AG09319 (cell line): ENCODE measurements at regions not wholly inside any gene's neighbourhood (a gene's known extent, or its start where the extent isn't known, plus 50 kb on each side); places are given as distances from the start of the nearest gene placed in this dataset.
A peak's percentile ranks its signal among the peaks of the same experiment; 100 is the strongest.

Experiments
- DNase-seq: peaks from one replicate; pipeline ENCODE4 v3.0.0-alpha.2; 2010; ENCODE audit warnings: low read depth; ENCODE audit errors: extremely low read depth
- TF ChIP-seq, protein P1 (sequence below): IDR thresholded peaks from 2 replicates; pipeline ENCODE4 v1.5.1; 2011; ENCODE audit warnings: low read depth, mild to moderate bottlenecking, inconsistent platforms, low read length, moderate library complexity

DNA sequence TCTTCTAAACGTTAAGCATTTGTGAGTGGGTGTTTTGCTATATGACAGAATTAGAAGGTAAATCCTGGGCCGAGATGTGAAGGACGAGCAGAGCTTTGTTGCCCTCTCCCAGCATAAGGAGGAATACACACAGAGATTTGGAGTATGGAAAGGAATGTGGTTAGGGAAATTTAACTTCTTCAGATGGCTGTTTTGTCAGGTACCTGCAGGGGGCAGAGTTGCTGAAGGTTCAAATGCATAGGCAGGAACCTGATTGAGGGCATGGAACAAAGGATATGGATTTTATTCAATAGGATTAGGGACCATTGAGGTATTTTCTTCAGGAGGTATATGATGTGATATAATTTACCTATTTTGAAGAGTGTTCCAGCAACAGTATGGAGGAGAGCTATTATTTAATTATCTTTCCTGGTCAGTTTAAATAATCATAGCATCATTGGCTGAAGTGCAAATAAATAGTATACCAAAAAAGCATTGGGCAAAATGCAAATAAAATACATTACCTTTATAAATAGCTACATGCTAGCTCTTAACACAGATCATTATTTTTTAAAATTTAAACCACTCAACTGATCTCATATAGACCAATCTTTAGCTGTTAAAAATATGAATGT, 143.6 kb downstream of the SLIT2 start:
- TF ChIP-seq, protein P1, sequence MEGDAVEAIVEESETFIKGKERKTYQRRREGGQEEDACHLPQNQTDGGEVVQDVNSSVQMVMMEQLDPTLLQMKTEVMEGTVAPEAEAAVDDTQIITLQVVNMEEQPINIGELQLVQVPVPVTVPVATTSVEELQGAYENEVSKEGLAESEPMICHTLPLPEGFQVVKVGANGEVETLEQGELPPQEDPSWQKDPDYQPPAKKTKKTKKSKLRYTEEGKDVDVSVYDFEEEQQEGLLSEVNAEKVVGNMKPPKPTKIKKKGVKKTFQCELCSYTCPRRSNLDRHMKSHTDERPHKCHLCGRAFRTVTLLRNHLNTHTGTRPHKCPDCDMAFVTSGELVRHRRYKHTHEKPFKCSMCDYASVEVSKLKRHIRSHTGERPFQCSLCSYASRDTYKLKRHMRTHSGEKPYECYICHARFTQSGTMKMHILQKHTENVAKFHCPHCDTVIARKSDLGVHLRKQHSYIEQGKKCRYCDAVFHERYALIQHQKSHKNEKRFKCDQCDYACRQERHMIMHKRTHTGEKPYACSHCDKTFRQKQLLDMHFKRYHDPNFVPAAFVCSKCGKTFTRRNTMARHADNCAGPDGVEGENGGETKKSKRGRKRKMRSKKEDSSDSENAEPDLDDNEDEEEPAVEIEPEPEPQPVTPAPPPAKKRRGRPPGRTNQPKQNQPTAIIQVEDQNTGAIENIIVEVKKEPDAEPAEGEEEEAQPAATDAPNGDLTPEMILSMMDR, result peak; percentile 41
- no peak for DNase-seq

DNA sequence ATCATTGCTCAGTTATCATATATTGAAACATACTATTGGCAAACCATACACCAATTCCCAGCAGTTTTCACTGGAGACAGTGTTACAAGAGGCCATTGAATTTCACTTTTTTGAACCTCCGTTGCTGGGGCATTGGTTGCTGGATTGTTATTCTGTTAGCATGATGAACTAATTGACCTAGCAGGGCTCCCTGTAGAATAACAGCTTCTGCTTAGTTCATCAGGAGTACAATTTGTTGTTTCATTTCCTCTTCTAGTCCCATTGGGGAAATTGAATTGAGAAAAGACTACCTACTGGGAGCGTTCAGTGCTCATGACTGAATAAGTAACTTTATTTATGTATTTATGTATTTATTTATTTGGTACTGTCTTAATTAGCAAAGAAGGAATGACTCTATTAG, 151.6 kb downstream of the SLIT2 start:
- TF ChIP-seq, protein P1, result no peak
- DNase-seq, result no peak

DNA sequence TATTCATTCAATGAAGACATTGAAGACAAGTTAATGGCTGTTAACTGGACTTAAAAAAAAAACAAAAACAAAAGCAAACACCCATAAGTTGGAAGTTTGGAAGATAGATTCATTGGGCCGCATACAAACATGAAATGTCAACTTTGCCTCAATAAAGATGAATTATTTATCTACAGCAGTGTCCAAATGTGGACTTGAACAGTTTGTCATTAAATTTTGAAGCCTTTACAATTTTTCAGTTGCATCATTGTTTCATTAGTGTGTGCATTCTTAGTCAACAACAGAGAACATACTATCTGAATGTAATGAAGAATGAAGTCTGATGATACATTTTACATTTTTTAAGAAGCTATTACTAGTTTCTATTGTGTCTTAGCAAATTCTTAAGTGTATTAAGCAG, 152.1 kb downstream of the SLIT2 start:
- TF ChIP-seq, protein P1, result no peak
- no peak for DNase-seq

- TF ChIP-seq, protein P1, result no peak
- no peak for DNase-seq
Observed at GRCh38 chr4:20408611-20409010, 156.9 kb downstream of the SLIT2 start.

- no peak for DNase-seq
- TF ChIP-seq, protein P1, result no peak
Observed at GRCh38 chr4:20412072-20412471, 160.4 kb downstream of the SLIT2 start.

GRCh38 chr4:20416800-20417199, 165.1 kb downstream of the SLIT2 start:
- peak; percentile 71 for DNase-seq
- TF ChIP-seq, protein P1, result no peak

- DNase-seq, result peak; percentile 46
- TF ChIP-seq, protein P1, result peak; percentile 56
Observed at GRCh38 chr4:20418861-20419451, 167.3 kb downstream of the SLIT2 start.
